ENCODE measurements at regions not wholly inside any gene's neighbourhood (a gene's known extent, or its start where the extent isn't known, plus 50 kb on each side); places are given as distances from the start of the nearest gene placed in this dataset.

GRCh38 chr2:107264184-107264583 lies 378.2 kb upstream of the ST6GAL2 start:
- TF ChIP-seq CTCF (IDR thresholded peaks at IDR 0.05; ENCODE audit: poor library complexity) = no peak
- no peak for TF ChIP-seq EZH2 (IDR thresholded peaks at IDR 0.05; ENCODE audit: borderline replicate concordance)

All from hepatocyte (in vitro differentiated cells).